GM21619 (cell line): ENCODE measurements at regions not wholly inside any gene's neighbourhood (a gene's known extent, or its start where the extent isn't known, plus 50 kb on each side); places are given as distances from the start of the nearest gene placed in this dataset.
A peak's percentile ranks its signal among the peaks of the same experiment; 100 is the strongest.

Experiments
- ATAC-seq: cut with Tn5 transposase; IDR thresholded peaks from one replicate; pipeline ENCODE4 v1.9.1; 2021; ENCODE audit not compliant: unreplicated experiment

GRCh38 chr5:124647352-124647751 is 99.1 kb downstream of the ZNF608 start:
- ATAC-seq, result no peak

GRCh38 chr5:124645396-124645795 is 101.0 kb downstream of the ZNF608 start:
- no peak for ATAC-seq

- no peak for ATAC-seq
Measured at GRCh38 chr5:124644582-124644981, 101.9 kb downstream of the ZNF608 start.

- ATAC-seq, result no peak
Measured at GRCh38 chr5:124644138-124644537, 102.3 kb downstream of the ZNF608 start.

GRCh38 chr5:124643336-124643735 is 103.1 kb downstream of the ZNF608 start:
- no peak for ATAC-seq

GRCh38 chr5:124642151-124642550 is 104.3 kb downstream of the ZNF608 start:
- ATAC-seq, result no peak

- ATAC-seq, result no peak
Measured at GRCh38 chr5:124641154-124641792, 105.2 kb downstream of the ZNF608 start.

- ATAC-seq, result no peak
Measured at GRCh38 chr5:124639095-124639665, 107.3 kb downstream of the ZNF608 start.

GRCh38 chr5:124637011-124637410 is 109.4 kb downstream of the ZNF608 start:
- ATAC-seq, result no peak

- ATAC-seq, result no peak
Measured at GRCh38 chr5:124634741-124635323, 111.6 kb downstream of the ZNF608 start.

GRCh38 chr5:124634228-124634739 is 112.2 kb downstream of the ZNF608 start:
- no peak for ATAC-seq

GRCh38 chr5:124633209-124633608 is 113.2 kb downstream of the ZNF608 start:
- ATAC-seq, result no peak

- ATAC-seq, result no peak
Measured at GRCh38 chr5:124631874-124632550, 114.4 kb downstream of the ZNF608 start.

- ATAC-seq, result peak; percentile 88
Measured at GRCh38 chr5:124630767-124631704, 115.4 kb downstream of the ZNF608 start.

GRCh38 chr5:124628721-124629596 is 117.5 kb downstream of the ZNF608 start:
- ATAC-seq, result no peak

- ATAC-seq, result no peak
Measured at GRCh38 chr5:124627815-124628595, 118.4 kb downstream of the ZNF608 start.

GRCh38 chr5:124626053-124626452 is 120.4 kb downstream of the ZNF608 start:
- no peak for ATAC-seq

GRCh38 chr5:124623265-124623664 is 123.2 kb downstream of the ZNF608 start:
- no peak for ATAC-seq

GRCh38 chr5:124622851-124623250 is 123.6 kb downstream of the ZNF608 start:
- no peak for ATAC-seq
